ENCODE measurements at regions not wholly inside any gene's neighbourhood (a gene's known extent, or its start where the extent isn't known, plus 50 kb on each side); places are given as distances from the start of the nearest gene placed in this dataset.

- no peak for DNase-seq
Observed at GRCh38 chr13:58827904-58828303, 1196.4 kb downstream of the PCDH17 start.

GRCh38 chr13:58830841-58831240, 1199.3 kb downstream of the PCDH17 start:
- DNase-seq: no peak

GRCh38 chr13:58838615-58839014, 1207.1 kb downstream of the PCDH17 start:
- no peak for DNase-seq

DNA sequence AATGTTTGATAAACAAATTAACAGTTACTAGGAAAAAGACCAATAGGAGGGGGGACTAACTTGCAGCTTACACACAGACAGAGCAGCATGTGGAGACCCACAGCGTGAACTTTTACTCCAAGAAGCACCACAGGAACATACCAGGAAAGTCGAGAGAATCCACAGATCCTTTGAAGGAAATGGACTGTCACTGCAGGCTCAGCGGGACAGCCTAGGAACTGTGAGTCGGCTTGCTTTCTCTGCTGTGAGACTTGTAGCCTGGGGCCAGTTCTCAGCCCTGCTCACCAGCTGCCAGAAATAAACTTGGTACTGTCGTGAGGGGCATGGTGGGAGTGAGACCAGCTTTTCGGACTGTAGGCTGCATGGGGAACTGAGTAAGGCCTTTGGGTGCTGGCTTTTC, 1211.5 kb downstream of the PCDH17 start:
- no peak for DNase-seq

- no peak for DNase-seq
Observed at GRCh38 chr13:58843567-58843966, 1212.0 kb downstream of the PCDH17 start.

DNA sequence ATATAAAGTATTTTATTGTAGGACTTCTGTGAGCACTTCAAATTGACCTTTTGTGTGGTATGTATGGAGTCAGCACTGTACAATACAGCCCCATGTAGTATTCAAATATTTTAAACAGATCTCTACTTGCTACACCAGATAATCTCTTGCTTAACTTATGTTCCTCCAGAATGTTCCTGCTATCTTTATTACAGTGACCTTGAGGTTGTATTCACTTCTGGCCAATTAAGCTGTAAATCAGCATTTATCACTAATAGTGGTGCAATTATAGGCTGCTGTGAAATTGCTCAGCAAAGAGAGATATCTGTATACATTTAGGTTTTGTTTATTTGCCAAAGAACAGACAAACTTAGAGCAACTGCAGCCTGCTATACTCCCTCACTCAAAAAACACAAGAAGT, 1218.6 kb downstream of the PCDH17 start:
- DNase-seq: no peak

DNA sequence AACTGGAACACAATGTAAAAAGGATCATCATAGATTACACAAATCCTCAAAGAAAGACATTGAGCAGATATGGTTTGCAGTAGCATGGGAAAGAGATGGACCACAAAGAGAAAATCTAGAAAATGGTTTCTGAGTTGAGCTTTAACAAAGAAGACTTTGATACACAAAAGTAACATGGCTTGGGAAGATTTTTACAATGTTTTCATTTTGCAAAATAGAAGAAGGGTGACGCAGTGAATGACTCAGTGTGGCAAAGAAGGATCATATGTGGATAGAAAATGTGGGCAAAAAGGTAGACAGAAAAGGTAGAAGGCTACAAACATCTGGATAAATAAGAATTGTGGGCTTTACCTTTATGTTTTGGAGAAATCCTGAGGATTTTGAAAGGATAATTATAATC, 1220.5 kb downstream of the PCDH17 start:
- no peak for DNase-seq

- DNase-seq: no peak
Observed at GRCh38 chr13:58855283-58855682, 1223.7 kb downstream of the PCDH17 start.

GRCh38 chr13:58858870-58859371, 1227.4 kb downstream of the PCDH17 start:
- no peak for DNase-seq

DNA sequence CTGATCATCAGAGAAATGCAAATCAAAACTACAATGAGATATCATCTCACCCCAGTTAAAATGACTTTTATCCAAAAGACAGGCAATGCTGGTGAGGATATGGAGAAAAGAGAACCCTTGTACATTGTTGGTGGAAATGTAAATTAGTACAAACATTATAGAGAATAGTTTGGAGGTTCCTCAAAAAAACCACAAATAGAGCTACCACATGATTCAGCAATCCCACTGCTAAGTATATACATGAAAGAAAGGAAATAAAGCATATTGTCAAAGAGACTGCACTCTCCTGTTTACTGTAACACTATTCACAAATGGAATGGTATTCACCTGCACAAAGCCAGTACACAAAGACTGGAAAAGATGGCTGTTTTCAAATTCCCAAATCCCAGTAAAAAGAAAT, 1233.7 kb downstream of the PCDH17 start:
- no peak for DNase-seq

- DNase-seq: no peak
Observed at GRCh38 chr13:58869566-58869965, 1238.0 kb downstream of the PCDH17 start.

GRCh38 chr13:58876473-58876872, 1244.9 kb downstream of the PCDH17 start:
- no peak for DNase-seq

- no peak for DNase-seq
Observed at GRCh38 chr13:58879114-58879513, 1247.6 kb downstream of the PCDH17 start.

GRCh38 chr13:58882516-58882915, 1251.0 kb downstream of the PCDH17 start:
- no peak for DNase-seq

DNA sequence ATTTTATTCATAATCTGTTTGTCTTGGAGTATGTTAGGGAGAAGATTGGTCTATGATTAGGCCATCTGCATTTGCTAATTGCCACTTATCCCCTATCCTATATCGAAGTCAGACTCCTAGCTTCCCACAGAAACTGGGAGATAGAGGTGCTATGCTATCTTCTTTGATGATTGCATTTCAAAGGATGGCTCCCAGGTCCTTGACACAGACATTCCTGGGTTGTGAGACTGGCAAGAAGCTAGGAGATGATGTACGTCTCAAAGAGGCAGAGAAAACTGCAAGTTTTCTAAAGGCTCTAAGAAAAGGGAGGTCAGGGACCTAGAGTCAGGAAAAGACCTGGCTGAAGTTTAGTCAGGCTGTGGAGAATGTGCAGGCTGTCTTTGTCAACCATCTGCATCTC, 1251.9 kb downstream of the PCDH17 start:
- no peak for DNase-seq

GRCh38 chr13:58884353-58885209, 1253.0 kb downstream of the PCDH17 start:
- no peak for DNase-seq

GRCh38 chr13:58889474-58889873, 1257.9 kb downstream of the PCDH17 start:
- DNase-seq: no peak

GRCh38 chr13:58893396-58893795, 1261.9 kb downstream of the PCDH17 start:
- no peak for DNase-seq

GRCh38 chr13:58906329-58907007, 1257.3 kb downstream of the DIAPH3 start:
- DNase-seq: no peak

GRCh38 chr13:58907347-58907746, 1256.4 kb downstream of the DIAPH3 start:
- DNase-seq: no peak

DNA sequence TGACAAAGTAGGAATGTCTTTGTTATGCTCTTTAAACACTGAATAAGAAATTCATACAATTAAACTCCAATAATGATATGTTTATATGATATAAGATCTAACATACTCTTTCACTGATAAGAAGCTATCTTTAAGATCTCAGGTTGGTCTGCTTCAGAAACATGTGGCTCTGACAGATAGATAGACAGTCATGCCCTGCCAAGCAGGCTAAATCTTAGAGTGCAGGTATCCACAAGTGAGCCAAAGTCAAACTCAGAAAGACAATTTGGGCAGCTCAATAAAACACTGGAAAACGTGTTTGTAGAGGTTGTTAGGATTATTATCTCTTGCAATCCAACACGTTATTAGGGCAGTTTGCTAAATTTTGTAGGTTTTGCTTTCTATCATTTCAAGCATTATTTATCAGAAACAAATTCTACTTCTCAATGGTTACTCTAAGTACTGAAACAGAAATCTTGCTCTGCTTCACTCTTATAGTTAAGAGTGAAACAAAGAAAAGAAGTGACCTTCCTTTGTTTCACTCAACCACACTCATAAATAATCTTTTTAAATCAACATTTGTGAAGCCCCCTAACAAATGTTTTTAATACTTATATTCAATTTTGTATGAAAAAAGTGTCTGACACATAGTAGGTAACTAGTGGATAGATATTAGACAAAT, 1255.6 kb downstream of the DIAPH3 start:
- DNase-seq: no peak

- DNase-seq: no peak
Observed at GRCh38 chr13:58919551-58919950, 1244.2 kb downstream of the DIAPH3 start.

GRCh38 chr13:58921129-58921528, 1242.6 kb downstream of the DIAPH3 start:
- no peak for DNase-seq

DNA sequence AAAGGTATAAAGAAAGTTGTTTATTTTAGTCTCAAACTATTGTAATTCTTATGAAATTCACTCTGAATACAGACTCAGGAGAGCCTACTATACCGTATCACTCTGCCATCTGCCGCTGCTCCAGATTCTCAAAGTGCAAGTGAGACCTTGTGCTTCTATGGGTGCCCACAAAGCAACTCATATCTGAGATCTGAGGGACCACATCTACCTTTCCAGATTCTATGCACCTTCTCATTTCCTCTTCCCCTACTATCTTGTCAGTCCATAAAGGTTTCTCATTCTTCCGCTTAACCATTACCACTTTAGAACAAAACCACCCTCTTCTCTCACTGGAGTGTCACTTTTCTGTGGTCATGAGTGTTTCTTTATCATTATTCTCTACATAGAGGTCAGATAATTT, 1236.9 kb downstream of the DIAPH3 start:
- DNase-seq: no peak
